Fibroblast of pulmonary artery (primary cell): ENCODE measurements at regions not wholly inside any gene's neighbourhood (a gene's known extent, or its start where the extent isn't known, plus 50 kb on each side); places are given as distances from the start of the nearest gene placed in this dataset.
"Not testable (repeated sequence)": the region's sequence is repeated elsewhere in the genome, so short reads cannot be mapped to it uniquely, and the experiment has no call there.

Experiments
- DNase-seq: peaks from one replicate; pipeline ENCODE4 v3.0.0-alpha.2; 2010; ENCODE audit warnings: low read depth
- H3K4me3 ChIP-seq: replicated peaks from 2 replicates; pipeline ENCODE4 v1.5.1; 2011; ENCODE audit warnings: low read depth, mild to moderate bottlenecking, control low read depth, low read length, moderate library complexity
- CTCF ChIP-seq: IDR thresholded peaks from 2 replicates; pipeline ENCODE4 v1.5.1; 2011; ENCODE audit warnings: mild to moderate bottlenecking, control low read depth, low read length, inconsistent platforms; ENCODE audit errors: missing control alignments

DNA sequence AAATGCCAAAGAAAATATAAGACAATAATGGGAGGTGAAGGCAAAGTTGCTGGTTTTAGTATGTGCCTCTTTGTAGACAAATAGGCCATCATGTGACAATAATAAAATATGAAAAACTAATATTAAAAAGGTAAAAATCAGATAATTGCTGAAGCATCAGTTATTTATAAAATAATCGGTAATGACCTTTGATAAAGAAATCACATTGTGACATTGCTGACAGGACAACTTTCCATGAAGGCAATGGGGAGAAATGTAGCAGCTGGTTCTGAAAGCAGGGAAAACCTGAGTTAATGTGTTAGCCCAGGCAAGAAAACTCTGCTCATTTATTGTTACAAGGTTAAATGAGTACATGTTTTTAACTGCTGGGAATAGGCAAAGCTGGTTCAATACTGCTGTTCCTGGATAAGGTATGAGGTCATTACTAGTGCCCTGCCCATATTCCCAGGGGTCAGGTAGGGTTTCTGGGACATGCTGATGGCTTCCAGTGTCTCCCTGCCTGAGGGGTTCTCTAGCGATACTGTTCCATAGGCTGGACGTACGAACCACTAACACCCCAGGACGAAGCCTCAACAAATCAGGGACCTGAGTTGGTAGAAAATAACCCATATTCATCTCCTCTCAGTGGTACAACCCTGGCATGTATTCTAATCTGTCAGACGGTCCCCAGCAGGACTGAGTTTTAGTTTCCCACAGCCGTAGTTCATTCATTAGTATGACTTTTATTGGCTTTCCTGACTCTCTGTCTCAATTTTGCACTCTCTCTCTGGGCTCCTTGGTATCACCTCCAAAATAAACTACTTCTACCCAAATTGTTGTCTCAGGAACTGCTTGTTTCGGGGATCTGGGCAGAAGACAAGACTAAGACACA, 355.9 kb downstream of the TXNL1 start:
- no peak overlapping the region for H3K4me3 ChIP-seq
- no peak for DNase-seq
- no peak for TF ChIP-seq CTCF

GRCh38 chr18:56279816-56280215, 358.6 kb downstream of the TXNL1 start:
- H3K4me3 ChIP-seq, DNase-seq: not testable (repeated sequence)

DNA sequence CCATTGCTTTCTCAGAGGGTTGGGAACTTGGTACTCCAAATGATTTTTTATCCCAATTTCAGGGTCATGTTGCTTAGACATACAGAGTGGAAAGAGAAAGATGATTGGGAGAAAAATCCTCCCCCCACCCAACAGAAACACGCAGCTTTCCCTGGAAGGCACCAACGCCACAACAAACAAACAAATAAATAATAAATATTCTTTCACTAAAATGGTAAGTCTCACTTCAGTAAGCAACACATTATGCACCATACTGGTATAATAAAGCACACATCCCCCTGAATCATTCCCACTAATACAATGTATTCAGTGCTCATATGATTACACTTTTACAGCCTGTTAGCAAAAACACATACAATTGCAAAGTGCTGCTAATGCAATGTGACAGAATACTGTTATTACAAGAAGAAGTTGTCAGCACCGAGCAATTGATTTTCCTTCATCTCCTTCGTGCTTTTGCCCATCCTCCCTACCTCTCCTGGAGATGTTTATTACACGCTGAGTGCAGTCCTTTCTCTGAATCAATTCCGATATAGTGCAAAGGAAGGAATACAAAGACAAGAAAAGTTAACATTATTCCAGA, 359.9 kb downstream of the TXNL1 start:
- no peak for DNase-seq
- H3K4me3 ChIP-seq: no peak overlapping the region
- TF ChIP-seq CTCF: no peak

DNA sequence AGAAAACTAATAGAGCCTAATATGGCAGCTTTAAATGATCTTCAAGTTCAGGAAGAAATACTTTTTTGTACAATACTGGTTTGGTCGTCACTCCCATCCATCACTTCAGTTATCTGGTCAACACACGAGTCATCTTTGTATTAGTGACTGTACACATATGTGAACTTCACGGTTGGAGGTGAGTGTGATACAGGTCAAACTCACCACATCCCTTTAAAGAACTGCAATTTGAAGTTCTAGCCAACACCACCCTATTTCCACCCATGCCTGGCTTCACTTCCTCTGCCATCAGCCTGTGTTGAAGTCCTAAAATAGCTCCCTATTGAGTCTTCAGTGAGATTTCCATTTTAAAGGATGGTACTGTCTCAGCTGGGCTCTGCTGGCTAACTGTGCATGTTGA, 361.9 kb downstream of the TXNL1 start:
- no peak overlapping the region for H3K4me3 ChIP-seq
- DNase-seq: no peak
- no peak for TF ChIP-seq CTCF

GRCh38 chr18:56273541-56274219, 364.7 kb downstream of the TXNL1 start:
- no peak overlapping the region for H3K4me3 ChIP-seq
- no peak for DNase-seq
- no peak for TF ChIP-seq CTCF

- no peak for TF ChIP-seq CTCF
- no peak for DNase-seq
- no peak overlapping the region for H3K4me3 ChIP-seq
These were observed 367.6 kb downstream of the TXNL1 start for GRCh38 chr18:56270671-56271250.

DNA sequence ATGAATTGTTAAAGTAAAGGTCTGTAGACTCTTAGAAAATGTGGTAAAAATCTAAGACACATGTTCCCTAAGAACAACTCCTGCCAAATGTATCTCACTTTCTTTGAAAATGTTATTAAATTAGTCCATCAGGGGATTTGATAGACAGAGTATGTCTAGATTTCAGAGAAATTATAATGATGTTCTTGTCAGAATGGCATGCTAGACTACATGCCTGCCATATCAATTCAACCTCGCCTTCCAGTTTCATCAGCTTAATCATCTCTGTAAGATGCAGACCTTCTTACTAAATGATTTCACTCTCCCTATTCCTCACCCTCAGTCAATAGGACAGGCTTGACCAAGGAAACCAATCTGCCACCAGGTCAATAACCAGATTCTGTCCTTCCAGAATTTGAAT, 368.4 kb downstream of the TXNL1 start:
- no peak for TF ChIP-seq CTCF
- DNase-seq: no peak

More for the DNA sequence above, 368.4 kb downstream of the TXNL1 start:
- no peak overlapping the region for H3K4me3 ChIP-seq
